ENCODE measurements at regions not wholly inside any gene's neighbourhood (a gene's known extent, or its start where the extent isn't known, plus 50 kb on each side); places are given as distances from the start of the nearest gene placed in this dataset.

GRCh38 chr11:127625402-127625801, 624.8 kb upstream of the KIRREL3 start:
- no peak for DNase-seq (ENCODE audit: low read depth in 2 of 3, low spot score in 1 of 3)

- DNase-seq (ENCODE audit: low read depth in 2 of 3, low spot score in 1 of 3) = no peak
These were observed 623.8 kb upstream of the KIRREL3 start for GRCh38 chr11:127624306-127624856.

GRCh38 chr11:127622686-127623085, 622.1 kb upstream of the KIRREL3 start:
- DNase-seq (ENCODE audit: low read depth in 2 of 3, low spot score in 1 of 3) = no peak

GRCh38 chr11:127620671-127621070, 620.1 kb upstream of the KIRREL3 start:
- DNase-seq (ENCODE audit: low read depth in 2 of 3, low spot score in 1 of 3) = no peak

GRCh38 chr11:127619946-127620345, 619.4 kb upstream of the KIRREL3 start:
- no peak for DNase-seq (ENCODE audit: low read depth in 2 of 3, low spot score in 1 of 3)

GRCh38 chr11:127618721-127619120, 618.2 kb upstream of the KIRREL3 start:
- no peak for DNase-seq (ENCODE audit: low read depth in 2 of 3, low spot score in 1 of 3)

GRCh38 chr11:127616158-127616557, 615.6 kb upstream of the KIRREL3 start:
- no peak for DNase-seq (ENCODE audit: low read depth in 2 of 3, low spot score in 1 of 3)

GRCh38 chr11:127612607-127613006, 612.0 kb upstream of the KIRREL3 start:
- no peak for DNase-seq (ENCODE audit: low read depth in 2 of 3, low spot score in 1 of 3)

- no peak for DNase-seq (ENCODE audit: low read depth in 2 of 3, low spot score in 1 of 3)
These were observed 608.6 kb upstream of the KIRREL3 start for GRCh38 chr11:127609025-127609773.

- DNase-seq (ENCODE audit: low read depth in 2 of 3, low spot score in 1 of 3) = no peak
These were observed 607.0 kb upstream of the KIRREL3 start for GRCh38 chr11:127607487-127608085.

- no peak for DNase-seq (ENCODE audit: low read depth in 2 of 3, low spot score in 1 of 3)
These were observed 601.0 kb upstream of the KIRREL3 start for GRCh38 chr11:127601578-127601977.

- no peak for DNase-seq (ENCODE audit: low read depth in 2 of 3, low spot score in 1 of 3)
These were observed 600.1 kb upstream of the KIRREL3 start for GRCh38 chr11:127600674-127601073.

- no peak for DNase-seq (ENCODE audit: low read depth in 2 of 3, low spot score in 1 of 3)
These were observed 597.9 kb upstream of the KIRREL3 start for GRCh38 chr11:127598476-127598875.

GRCh38 chr11:127596433-127596832, 595.9 kb upstream of the KIRREL3 start:
- no peak for DNase-seq (ENCODE audit: low read depth in 2 of 3, low spot score in 1 of 3)

GRCh38 chr11:127592371-127592770, 591.8 kb upstream of the KIRREL3 start:
- no peak for DNase-seq (ENCODE audit: low read depth in 2 of 3, low spot score in 1 of 3)

- no peak for DNase-seq (ENCODE audit: low read depth in 2 of 3, low spot score in 1 of 3)
These were observed 589.7 kb upstream of the KIRREL3 start for GRCh38 chr11:127590314-127590713.

GRCh38 chr11:127588431-127588830, 587.9 kb upstream of the KIRREL3 start:
- no peak for DNase-seq (ENCODE audit: low read depth in 2 of 3, low spot score in 1 of 3)

GRCh38 chr11:127587511-127587910, 586.9 kb upstream of the KIRREL3 start:
- DNase-seq (ENCODE audit: low read depth in 2 of 3, low spot score in 1 of 3) = no peak

- DNase-seq (ENCODE audit: low read depth in 2 of 3, low spot score in 1 of 3) = no peak
These were observed 575.6 kb upstream of the KIRREL3 start for GRCh38 chr11:127576210-127576609.

- DNase-seq (ENCODE audit: low read depth in 2 of 3, low spot score in 1 of 3) = no peak
These were observed 573.9 kb upstream of the KIRREL3 start for GRCh38 chr11:127574478-127574877.

- DNase-seq (ENCODE audit: low read depth in 2 of 3, low spot score in 1 of 3) = no peak
These were observed 568.3 kb upstream of the KIRREL3 start for GRCh38 chr11:127568891-127569290.

GRCh38 chr11:127567237-127567932, 566.8 kb upstream of the KIRREL3 start:
- DNase-seq (ENCODE audit: low read depth in 2 of 3, low spot score in 1 of 3) = no peak
